ENCODE measurements at regions not wholly inside any gene's neighbourhood (a gene's known extent, or its start where the extent isn't known, plus 50 kb on each side); places are given as distances from the start of the nearest gene placed in this dataset.

DNA sequence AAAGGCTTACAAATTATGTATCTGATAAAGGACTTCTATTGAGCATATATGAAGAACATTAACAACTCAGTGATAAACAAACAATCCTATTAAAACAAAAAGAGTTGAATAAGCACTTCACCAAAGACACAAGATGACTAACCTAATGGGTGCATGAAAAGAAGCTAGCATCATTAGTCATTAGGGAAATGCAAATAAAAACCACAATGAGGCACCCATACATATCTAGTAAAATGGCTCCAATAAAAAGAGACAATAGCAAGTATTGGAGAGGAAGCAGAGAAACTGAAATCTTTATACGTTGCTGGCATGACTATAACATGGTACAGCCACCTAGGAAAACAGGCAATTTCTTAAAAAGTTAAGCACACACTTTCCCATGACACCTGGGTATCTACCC lies 77.6 kb upstream of the ZMIZ1 start:
- DNase-seq: no peak

DNA sequence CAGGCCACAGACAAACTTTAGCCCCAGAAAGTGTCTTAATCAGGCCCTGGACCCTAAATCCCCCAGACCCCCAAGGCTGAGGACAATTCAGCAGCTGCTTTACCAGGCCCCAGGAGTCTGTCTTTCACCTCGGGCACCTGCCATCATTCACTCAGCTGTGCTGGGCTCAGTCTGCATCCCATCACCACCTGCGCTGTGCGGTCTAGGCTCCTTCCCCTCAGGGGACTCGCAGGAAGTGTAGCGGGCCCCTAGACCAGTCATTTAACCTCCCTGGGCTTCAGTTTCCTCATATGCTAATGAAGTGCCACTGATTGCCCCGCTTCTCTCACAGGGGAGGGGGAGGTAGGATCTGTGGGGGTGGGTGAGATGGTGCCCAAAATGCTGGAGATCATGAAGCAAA lies 76.4 kb upstream of the ZMIZ1 start:
- DNase-seq: no peak

DNA sequence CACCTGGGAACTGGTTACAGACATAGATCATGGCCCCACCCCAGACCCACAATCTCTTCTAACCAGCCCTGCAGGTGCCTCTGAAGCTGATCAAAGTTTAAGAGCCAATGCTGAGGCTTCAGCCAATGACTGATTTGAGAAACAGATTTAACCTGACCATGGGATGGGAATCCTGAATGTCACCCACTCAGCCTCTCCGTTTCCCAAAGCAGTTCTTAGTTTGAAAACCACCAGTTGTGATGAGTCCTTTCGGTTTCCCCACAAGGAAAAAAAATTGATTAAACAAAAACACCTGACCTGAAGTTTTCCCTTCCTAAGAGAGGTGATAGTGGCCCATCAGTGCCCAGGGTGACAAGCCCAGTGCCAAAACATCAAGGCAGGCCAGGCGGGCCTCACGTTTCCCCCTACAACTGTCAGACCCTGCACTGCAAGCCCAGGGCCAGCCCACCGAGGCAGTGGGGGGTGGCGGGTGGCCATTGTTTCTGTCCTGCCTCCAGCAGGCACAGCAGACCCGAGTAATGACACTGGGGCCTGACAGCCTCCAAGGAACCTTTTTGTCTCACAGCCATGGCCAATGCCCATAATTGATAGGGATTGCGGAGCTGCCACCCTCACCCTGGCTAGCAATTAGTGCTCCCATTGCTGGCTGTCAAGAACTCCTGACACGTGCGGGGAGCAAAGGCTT lies 75.4 kb upstream of the ZMIZ1 start:
- DNase-seq: no peak

DNA sequence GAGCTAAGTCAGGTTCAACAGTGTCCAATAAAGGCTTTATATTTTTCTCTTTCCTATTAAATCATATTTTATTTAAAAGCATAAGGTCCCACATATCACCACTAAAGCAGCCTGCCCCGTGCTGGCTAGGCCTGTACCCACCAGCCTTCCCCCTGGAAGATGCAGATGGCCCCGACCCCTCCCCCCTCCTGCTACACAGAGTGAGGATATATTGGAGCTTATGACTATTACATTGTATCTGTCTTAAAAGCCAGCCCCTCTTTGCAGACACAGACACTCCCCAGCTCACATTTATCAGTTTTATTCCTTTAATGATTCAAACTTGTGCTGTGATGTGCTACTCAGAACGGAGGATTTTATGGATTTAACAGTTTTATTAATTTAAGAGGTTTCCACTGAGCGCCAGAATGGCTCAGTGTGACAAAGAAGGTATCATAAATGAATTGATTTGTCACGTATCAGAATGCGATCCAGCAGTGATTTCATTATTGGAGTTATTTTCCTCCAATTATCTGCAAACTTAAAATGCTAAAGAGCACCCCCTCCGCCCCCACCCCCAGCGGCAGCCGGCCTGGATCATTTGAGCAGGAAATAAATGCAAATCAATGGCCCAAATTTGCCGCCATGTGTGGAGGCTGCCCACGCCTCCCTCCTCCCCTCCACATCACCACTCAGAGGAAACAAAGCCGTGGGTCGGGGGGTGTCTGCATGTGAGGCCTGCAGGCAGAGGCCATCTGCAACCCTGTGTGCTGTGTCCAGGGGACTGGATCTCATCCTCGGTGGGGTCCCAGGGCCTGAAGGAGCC lies 72.6 kb upstream of the ZMIZ1 start:
- no peak for DNase-seq

DNA sequence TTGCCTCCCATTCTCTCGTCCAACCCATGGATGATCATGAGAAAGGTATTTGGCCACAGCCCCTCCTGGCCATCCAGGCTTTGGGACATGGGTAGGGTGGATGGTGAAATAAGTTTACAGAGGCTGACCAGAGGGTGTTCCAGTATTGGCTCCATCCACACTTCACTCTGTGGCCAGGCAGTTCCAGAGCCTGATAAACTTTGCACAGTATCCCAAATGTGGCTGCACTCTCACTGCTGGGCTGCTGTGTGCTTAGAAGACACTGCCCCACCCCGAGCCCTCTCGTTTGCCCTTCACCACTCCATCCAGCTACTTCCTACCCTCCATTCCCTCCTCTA lies 72.0 kb upstream of the ZMIZ1 start:
- no peak for DNase-seq

DNA sequence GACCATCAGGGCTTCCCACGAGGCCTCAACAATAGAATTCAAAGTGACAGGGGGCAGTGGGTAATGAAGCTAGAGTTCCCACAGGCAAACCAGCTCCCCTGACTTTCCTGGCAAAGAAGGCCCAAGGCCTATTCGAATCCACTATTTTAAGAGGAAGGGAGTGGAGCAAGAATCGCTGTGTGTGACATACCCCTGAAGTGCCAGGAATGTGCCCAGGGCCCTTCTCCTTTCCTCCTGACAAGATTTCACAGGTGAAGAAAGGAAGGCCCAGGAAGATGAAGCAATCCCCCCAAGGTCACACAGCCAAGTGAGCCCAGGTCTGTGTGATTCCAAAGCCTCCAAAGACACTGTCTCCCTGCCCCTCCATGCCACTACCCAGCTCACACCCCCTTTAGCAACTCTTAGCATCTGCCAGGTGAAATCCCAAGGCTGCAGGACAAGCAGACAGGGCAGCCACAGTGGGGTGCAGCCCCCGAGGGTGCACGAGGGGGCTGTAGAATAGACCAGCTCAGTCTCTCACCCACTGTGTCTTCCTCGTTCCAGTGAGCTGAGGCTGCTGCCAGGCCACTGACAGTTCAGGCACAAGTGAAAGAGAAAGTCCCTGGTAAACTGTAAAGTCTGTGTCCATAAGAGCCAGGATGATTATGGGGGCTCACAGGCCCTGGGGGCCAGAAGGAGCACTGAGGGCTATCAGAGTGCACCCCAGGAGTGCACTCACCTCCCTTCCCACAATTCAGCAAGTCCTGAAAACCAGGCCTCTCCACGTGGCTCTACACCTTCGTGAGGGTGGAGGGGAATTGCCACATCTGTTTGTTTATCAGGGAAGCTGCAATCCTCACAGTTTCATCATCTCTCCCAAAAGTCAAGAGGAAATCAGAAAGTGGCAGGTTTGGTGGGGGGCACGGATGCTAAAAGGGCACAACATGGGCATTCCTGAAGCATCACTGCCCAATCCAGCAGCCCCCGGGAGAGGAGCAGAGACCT lies 70.8 kb upstream of the ZMIZ1 start:
- no peak for DNase-seq

DNA sequence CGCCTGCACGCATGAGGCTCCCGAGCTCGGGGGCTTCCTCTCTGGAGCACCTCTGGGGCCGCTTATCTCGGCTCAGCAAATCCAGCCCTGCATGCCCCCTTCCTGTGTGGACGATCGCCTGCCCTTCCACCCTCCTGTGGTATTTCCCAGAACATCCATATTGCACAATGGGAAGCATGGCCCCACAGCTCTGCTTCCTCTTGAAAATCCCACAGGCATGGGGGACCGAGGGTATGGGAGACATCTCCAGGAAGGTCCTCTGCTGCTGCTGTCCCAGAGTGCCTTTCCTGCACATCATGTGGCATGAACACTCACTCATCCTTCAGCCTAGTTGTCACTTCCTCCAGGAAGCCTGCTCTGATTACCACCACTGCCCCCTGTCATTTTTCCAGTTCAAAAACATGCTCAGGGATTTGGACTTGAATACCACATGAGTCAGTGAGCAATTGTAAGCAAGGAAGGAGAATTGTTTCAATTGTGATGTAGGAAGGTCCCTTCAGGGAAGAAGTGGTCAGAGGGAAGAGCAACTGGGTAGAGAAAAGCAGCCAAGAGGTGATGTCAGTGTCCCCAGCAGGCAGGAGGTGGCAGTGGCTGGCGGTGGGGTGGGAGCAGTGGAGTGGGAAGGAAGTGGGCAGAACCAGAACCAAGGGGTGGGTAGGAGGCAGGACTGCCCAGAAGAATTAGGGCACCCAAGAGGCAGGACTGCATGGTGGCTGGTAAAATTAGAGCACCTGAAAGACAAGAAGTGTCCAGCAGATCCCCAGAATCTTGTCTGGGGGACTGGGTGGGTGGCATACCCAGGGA lies 67.5 kb upstream of the ZMIZ1 start:
- no peak for DNase-seq

DNA sequence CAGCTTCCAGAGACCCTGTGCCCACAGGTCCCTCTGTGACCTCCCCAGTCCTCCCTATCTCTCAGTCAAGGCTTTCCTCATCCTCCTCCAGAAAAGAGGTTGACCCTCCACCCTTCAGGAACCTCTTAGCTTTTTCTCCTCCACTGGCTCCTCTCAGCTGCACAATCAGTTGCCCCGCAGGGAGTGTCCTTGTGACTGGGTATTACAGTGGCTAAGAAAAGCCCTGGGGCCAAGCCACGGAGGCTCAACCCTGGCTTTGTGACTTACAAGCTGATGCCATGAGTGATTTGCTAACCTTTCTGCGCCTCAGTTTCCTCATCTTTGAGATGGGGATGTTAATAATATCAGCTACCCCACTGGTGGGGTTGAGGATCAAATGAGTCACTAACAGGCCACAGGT lies 66.4 kb upstream of the ZMIZ1 start:
- DNase-seq: no peak

DNA sequence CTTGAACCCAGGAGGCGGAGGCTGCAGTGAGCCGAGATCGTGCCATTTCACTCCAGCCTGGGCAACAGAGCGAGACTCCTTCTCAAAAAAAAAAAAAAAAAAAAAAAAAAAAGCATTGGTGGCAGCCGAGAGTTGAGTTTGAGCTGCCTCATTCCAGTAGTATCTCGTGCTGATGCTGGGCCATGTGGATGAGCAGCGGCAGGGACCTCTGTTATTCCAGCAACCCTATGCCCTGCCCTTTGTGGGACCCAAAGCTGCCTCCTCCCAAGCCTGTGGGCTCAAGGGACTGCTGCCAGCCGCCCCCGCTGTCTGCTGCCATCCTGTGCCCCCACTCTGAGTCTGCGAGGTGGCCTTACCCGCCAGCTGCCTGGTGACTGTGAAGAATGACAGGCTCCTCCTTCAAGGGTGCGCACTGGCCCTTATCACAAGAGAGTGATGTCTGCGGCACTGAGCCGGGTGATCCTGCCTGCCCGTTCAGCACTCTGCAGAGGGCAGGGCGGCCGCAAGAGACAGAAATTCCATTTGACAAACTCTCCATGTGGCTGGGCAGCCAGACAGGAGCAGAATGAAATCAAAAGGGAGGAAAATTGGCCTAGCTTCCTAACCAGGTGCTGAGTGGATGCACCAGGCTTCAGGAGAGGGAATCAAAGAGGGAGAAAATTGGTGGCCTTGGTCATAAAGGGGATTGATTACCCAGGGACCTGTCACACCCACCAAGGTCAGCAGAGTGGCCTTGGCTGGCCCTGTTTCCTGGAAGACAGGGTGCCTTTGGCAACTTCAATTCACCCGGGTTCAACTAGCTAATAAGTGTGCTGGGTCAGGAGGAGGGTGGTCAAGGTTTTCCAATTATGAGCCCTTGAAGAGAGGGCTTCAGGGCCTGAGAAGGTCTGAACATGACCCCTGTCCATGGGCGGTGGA lies 65.3 kb upstream of the ZMIZ1 start:
- DNase-seq: peak; percentile 72

DNA sequence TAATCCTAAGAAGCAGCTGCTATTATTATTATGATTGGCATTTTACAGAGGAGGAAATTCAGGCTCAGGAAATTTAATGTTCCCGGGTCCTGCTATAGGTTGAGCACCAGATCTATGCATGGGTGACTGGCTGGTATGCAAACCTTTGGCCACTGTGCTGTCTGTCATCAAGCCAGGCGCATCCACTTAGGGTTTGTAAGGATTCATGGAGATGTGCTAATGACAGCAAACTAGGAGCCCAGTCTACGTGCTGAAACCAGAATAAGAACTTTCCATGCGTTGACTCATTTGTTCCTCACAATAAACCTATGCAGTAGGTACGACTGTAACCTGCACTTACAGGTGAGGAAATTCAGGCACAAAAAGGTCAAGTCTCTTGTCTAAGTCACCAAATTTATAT lies 64.5 kb upstream of the ZMIZ1 start:
- no peak for DNase-seq

DNA sequence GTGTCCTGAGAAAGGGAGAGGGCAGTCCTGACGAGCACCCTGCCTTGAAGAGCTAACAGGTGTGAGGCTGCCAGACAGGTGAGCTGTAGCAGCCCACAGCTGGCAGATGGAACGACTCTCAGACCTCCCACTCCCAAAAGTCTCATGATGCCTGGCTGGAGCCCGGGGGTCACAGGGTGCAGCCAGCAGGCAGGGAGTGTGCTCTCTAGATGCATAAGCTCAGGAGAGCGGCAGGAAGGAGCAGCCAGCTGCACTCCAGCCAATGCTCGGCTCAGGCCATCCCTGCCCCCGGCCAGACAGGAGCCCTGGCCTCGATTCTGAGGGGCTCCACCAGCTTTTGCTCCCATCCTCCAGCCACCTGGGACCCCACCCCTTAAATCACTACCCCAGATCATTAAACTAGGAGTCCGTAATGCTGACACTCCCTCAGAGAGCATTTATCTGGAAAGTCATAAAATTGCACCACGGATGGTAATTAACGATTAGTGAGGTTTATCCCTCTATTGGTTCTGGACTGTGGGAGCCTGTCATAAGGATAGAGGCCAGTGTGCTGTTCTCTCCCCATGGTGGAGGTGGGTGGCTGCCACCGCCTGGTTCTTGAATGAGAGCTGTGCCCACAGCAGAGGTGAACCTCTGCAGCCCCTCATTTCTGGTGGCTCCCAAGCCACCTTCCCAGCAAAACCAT lies 63.5 kb upstream of the ZMIZ1 start:
- peak; percentile 47 for DNase-seq

DNA sequence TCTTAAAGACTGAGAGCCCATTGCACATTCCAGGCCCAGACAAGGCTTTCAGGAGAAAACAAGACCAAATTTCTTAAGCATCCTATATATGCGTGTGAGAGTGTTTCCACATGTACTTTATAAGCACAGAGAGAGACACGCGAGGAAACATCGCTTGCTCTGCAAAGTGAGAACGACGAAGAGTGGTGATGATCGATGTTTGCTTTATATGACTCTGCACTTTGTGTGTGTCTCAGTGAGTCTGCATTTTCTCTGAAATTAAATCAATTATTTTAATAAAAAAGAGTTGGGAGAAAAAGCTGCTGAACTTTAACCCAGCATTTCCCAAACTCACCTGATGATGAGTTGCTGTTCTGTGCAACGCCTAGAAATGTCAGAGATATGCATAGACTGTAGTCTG lies 61.7 kb upstream of the ZMIZ1 start:
- no peak for DNase-seq

DNA sequence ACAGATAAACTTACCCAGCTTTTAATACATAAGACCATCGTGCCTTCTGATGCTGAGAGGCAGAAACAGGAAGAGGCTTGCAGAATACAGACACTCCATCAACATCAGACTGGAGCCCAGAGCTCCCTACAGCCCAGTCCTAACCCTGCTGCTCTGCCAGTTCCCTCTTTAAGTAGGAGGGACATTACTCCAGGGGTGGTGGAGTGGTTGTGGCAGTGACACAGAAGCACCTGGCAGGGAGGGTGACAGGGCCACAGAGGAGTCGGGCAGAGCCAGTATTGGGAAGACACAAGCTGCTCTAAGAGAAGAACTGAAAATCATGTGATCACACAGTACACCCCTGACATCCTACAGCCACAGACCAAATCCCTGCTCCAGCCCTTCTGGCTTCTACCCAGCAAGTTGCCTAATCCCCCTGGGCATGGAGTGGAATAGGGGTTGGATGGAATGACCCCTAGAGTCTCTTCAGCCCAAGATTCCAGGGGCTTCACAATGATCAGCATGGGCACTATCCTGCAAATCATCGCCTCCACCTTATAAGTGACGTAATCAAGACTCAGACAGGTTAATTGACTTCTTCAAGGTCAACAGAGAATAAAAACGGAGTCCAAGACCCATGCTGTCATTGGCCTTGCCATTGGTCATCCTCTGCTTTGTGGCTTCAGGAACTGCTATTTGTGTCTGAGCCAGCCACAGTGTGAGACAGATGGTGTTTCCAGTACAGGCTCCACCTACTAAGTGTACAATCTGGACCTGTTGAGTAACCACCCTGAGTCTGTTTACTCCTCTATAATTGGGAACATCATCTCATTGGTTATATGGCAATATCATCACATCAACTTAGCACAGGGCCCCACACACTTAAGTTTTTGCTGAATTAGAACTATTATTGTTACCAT lies 61.1 kb upstream of the ZMIZ1 start:
- DNase-seq: no peak

DNA sequence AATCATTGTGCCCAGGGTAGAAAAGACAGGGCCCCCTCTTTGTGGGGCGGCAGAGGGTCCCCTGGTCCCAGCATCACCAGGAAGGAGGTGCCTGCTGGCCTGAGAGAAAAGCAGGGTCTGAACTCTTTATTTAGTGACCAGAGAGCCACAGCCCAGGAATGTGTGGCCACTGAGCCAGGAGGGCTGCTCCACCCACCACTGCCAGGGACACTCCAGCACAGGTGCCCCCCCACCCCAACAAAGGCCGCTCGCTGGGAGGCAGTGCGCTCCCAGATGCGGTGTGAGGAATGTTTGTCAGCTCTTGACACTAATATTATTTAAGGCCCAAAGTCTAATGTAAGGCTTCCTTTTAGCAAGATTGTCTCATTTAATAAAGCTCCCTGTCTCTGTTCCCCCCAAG lies 59.6 kb upstream of the ZMIZ1 start:
- DNase-seq: no peak

DNA sequence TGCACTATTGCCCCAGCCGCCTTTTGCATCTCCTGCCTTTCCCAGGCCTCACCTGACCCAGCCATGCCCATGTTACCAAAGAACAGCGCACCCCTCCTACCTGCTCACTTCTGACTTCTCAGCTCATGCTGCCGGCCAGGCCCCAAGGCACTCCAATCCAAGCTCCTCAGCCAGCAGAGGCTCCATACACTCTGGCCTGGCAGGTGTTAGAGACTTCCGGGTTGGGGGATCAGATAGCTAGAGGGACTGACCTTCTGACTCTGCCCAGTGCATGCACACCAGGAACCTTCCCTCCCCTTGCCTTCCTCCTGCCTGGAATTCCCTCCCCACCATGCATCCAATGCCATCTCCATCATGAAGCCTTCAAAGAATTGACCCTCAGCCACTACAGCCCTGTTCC lies 56.2 kb upstream of the ZMIZ1 start:
- DNase-seq: no peak

DNA sequence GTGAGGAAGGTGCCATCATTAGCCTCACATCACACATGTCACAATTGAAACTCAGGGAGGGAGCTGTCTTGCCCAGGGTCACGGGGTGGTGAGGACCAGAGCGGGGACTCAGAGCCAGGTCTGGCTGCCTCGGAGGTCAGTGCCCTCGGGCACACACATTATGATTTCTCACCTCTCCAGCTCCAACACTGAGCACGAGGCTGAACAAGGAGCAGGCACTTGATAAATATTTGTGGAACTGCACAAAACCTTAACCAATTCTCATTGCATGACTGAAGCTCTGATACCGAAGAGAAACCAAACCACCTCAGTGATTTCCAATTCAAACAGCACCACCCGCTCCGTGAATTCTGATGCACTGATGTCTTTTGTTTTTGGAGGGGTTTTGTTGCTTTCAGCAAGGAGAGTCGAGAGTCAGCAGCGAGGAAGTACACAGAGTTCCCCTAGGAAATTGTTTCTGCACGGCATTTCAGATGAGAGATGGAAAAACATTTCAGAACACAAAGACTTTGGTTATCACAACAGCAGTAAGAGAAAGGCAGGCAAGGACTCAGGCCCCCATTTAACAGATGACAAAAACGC lies 55.3 kb upstream of the ZMIZ1 start:
- no peak for DNase-seq

DNA sequence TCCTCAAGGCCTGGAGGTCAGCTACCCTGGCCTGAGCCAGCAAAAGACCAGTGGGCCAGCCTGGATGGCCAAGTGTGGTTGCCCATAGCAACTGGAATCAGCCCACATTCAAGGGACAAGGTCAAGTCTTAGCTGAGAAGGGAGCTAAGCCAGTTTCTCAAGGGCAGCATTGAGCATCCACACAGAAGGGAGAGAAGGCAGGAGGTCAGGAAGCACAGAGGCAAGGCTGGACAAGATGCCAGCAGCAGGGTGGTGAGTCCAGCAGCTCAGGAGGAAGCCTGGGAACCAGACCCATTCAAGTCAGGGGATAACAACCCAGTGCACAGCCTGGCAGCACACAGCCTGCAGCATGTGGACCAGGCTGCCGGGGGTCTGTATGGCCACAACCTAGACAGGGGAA lies 54.0 kb upstream of the ZMIZ1 start:
- no peak for DNase-seq

DNA sequence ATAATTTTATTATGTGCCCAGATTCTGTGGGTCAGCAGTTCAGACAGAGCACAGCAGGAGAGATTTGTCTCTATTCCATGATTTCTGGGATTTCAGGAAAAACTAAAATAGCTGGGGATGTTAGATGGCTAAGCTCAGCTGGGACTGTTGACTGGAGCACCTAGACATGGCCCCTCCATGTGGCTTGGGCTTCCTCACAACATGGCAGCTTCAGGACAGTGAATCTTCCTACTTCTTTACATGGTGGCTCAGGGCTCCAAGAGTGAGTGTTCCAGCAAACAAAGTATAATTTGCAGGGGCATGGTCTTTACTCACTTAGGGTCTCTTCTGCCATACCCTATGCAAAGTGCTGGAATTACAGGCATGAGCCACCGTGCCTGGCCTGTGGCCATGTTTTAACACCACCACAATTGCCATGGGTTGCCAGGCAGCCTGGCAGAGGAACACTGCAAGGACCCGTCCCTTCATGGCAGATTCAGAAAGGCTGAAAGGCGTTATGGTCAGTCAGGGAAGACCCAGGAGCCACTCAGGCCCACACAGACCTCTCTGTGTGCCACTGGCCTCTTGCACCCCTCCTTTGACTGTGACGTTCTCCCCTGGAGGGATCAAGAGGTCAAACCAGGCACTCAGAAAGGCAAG lies 50.8 kb upstream of the ZMIZ1 start:
- no peak for DNase-seq
